ENCODE measurements at regions not wholly inside any gene's neighbourhood (a gene's known extent, or its start where the extent isn't known, plus 50 kb on each side); places are given as distances from the start of the nearest gene placed in this dataset.
"Not testable (repeated sequence)": the region's sequence is repeated elsewhere in the genome, so short reads cannot be mapped to it uniquely, and the experiment has no call there.

DNA sequence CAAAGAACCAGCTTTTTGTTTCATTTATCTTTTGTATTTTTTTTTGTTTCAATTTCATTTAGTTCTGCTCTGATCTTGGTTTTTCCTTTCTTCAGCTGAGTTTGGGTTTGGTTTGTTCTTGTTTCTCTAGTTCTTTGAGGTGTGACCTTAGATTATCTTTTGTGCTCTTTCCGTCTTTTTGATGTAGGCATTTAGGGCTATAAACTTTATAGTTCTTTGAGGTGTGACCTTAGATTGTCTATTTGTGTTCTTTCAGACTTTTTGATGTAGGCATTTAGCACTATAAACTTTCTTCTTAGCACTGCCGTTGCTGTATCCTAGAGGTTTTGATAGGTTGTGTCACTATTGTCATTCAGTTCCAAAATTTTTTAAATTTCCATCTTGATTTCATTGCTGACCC lies 224.3 kb upstream of the COBL start:
- DNase-seq; ATAC-seq; H3K36me3 ChIP-seq (ENCODE audit: control insufficient read depth in 2 of 3, insufficient read depth in 3 of 3, low read length in 3 of 3); H3K4me1 Mint-ChIP-seq; intact Hi-C loops (cut with micrococcal nuclease); H3K4me3 ChIP-seq (ENCODE audit: low read length); H3K27ac ChIP-seq (ENCODE audit: low read depth, low read length); H3K9me3 ChIP-seq (ENCODE audit: control insufficient read depth in 2 of 3, low read length in 3 of 3); H3K27ac Mint-ChIP-seq; H3K27me3 Mint-ChIP-seq; H3K4me3 Mint-ChIP-seq; POLR2A ChIA-PET; H3K27me3 ChIP-seq (ENCODE audit: control insufficient read depth in 2 of 2, insufficient read depth in 2 of 2, low read length in 2 of 2); H3K4me1 ChIP-seq (ENCODE audit: control insufficient read depth in 2 of 2, insufficient read depth in 2 of 2, low read length in 2 of 2); H3K36me3 Mint-ChIP-seq; CTCF ChIA-PET: not testable (repeated sequence)
- peaks cover 5 to 35% (median 21%) of the 10 kb centered on the region in 11 donors for H3K9me3 Mint-ChIP-seq

DNA sequence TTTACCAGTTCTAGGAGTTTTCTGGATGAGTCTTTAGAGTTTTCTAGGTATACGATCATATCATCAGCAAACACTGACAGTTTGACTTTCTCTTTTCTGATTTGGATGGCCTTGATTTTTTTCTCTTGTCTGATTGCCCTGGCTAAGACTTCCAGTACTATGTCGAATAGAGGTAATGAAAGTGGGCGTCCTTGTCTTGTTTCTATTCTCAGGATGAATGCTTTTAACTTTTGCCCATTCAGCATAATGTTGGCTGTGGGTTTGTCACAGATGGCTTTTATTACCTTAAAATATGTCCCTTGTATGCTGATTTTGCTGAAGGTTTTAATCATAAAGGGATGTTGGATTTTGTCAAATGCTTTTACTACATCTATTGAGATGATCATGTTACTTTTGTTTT lies 223.2 kb upstream of the COBL start:
- no peak for ATAC-seq
- ChIA-PET CTCF (no interaction called here), POLR2A (no interaction called here)
- H3K9me3 Mint-ChIP-seq = peaks cover 5 to 37% (median 21%) of the 10 kb centered on the region in 11 donors
- Histone ChIP-seq H3K4me3 (ENCODE audit: low read length) (no peak overlapping the region), H3K27me3 (ENCODE audit: control insufficient read depth in 2 of 2, insufficient read depth in 2 of 2, low read length in 2 of 2) (no peaks in the 10 kb centered on the region), H3K4me1 (ENCODE audit: control insufficient read depth in 2 of 2, insufficient read depth in 2 of 2, low read length in 2 of 2) (no peaks in the 10 kb centered on the region), H3K27ac (ENCODE audit: low read depth, low read length) (no peak overlapping the region), H3K9me3 (ENCODE audit: control insufficient read depth in 2 of 3, low read length in 3 of 3) (peaks cover 0 to 6% (median 0%) of the 10 kb centered on the region in 3 experiments), H3K36me3 (ENCODE audit: control insufficient read depth in 2 of 3, insufficient read depth in 3 of 3, low read length in 3 of 3) (no peaks in the 10 kb centered on the region)
- no peaks in the 10 kb centered on the region for H3K27me3 Mint-ChIP-seq
- no peak overlapping the region for H3K4me3 Mint-ChIP-seq
- no peaks in the 10 kb centered on the region for H3K4me1 Mint-ChIP-seq
- no peak for DNase-seq
- intact Hi-C loops (cut with micrococcal nuclease) = no loop called here
- no peaks in the 10 kb centered on the region for H3K36me3 Mint-ChIP-seq
- H3K27ac Mint-ChIP-seq = no peak overlapping the region

DNA sequence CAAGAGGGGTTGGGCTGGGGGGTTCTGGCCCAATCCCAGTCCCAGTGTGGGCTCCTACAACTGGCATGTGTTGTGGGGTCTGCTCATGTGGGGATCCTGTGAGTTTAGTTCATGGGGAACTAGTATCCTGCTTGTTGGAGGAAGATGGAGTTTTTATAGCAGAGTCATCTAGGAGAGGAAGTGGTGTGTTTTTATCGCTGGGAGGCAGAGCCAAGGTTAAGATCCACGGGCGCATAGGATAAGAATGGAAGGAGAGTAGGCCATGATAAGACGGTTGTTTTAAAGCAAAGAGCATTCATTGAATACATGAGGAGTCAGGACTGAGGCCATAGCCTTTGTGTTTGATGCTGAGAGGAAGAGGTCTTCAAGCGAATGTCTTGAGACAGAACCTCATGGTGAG lies 211.6 kb upstream of the COBL start:
- no peaks in the 10 kb centered on the region for H3K36me3 ChIP-seq (ENCODE audit: control insufficient read depth in 2 of 3, insufficient read depth in 3 of 3, low read length in 3 of 3)
- H3K4me3 ChIP-seq (ENCODE audit: low read length) = no peak overlapping the region
- POLR2A ChIA-PET = no interaction called here
- no peaks in the 10 kb centered on the region for H3K4me1 ChIP-seq (ENCODE audit: control insufficient read depth in 2 of 2, insufficient read depth in 2 of 2, low read length in 2 of 2)
- Mint-ChIP-seq H3K9me3 (peaks cover 0 to 23% (median 0%) of the 10 kb centered on the region in 11 donors), H3K27me3 (no peaks in the 10 kb centered on the region), H3K36me3 (no peaks in the 10 kb centered on the region), H3K4me1 (no peaks in the 10 kb centered on the region), H3K4me3 (no peak overlapping the region), H3K27ac (no peak overlapping the region)
- intact Hi-C loops (cut with micrococcal nuclease) = no loop called here
- no peaks in the 10 kb centered on the region for H3K9me3 ChIP-seq (ENCODE audit: control insufficient read depth in 2 of 3, low read length in 3 of 3)
- no peak for ATAC-seq
- H3K27me3 ChIP-seq (ENCODE audit: control insufficient read depth in 2 of 2, insufficient read depth in 2 of 2, low read length in 2 of 2) = no peaks in the 10 kb centered on the region
- CTCF ChIA-PET = no interaction called here
- DNase-seq = no peak
- no peak overlapping the region for H3K27ac ChIP-seq (ENCODE audit: low read depth, low read length)

- H3K4me1 ChIP-seq (ENCODE audit: control insufficient read depth in 2 of 2, insufficient read depth in 2 of 2, low read length in 2 of 2) = no peaks in the 10 kb centered on the region
- CTCF ChIA-PET = no interaction called here
These were observed 205.2 kb upstream of the COBL start for GRCh38 chr7:51521694-51522312.

DNA sequence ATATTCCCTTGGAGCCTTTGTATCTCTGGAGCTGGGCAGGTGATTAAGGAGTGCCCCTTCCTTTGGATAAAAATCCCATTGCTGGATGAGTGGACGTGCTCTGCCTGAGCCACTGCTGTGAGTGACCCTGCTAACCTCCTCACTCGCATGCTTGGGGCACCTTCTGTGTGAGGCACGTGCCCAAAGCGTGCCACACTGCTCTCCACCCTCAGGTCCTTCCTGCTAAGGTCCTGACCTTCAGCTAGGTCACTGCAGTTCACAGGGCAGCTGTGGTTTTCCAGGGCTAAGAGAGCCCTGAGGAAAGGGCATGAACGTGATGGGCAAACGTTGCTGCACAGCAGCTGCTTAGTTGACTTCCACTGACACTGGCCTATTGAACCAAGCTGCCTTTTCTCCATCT lies 204.4 kb upstream of the COBL start:
- intact Hi-C loops (cut with micrococcal nuclease) = no loop called here

More at GRCh38 chr7:51521694-51522312, 205.2 kb upstream of the COBL start:
- H3K4me3 Mint-ChIP-seq = no peak overlapping the region
- Histone ChIP-seq H3K27ac (ENCODE audit: low read depth, low read length) (no peak overlapping the region), H3K9me3 (ENCODE audit: control insufficient read depth in 2 of 3, low read length in 3 of 3) (no peaks in the 10 kb centered on the region), H3K4me3 (ENCODE audit: low read length) (no peak overlapping the region), H3K27me3 (ENCODE audit: control insufficient read depth in 2 of 2, insufficient read depth in 2 of 2, low read length in 2 of 2) (no peaks in the 10 kb centered on the region), H3K36me3 (ENCODE audit: control insufficient read depth in 2 of 3, insufficient read depth in 3 of 3, low read length in 3 of 3) (no peaks in the 10 kb centered on the region)
- POLR2A ChIA-PET = no interaction called here
- intact Hi-C loops (cut with micrococcal nuclease) = no loop called here
- no peak overlapping the region for H3K27ac Mint-ChIP-seq
- no peaks in the 10 kb centered on the region for H3K36me3 Mint-ChIP-seq
- no peaks in the 10 kb centered on the region for H3K27me3 Mint-ChIP-seq
- no peak for ATAC-seq
- no peaks in the 10 kb centered on the region for H3K4me1 Mint-ChIP-seq
- DNase-seq = no peak
- H3K9me3 Mint-ChIP-seq = peaks cover 0 to 15% (median 0%) of the 10 kb centered on the region in 11 donors

DNA sequence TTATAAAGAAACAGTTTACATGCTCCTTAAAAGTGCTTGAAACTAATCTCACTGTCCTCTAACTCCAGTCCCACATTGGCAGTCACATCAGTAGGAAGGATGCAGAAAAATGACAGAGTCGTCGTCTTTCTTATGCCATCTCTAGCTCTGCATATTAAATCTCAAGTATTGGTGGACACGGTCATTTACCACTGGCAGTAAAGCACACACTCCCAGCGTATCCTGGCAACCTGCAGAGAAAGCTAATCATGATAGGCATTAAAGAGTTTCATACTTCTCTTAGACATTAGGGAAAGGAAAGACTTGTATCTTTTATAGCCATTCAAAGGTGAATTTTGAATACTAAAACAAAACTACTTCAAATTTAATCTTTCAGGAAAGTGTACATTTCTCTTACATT lies 202.0 kb upstream of the COBL start:
- H3K9me3 ChIP-seq (ENCODE audit: control insufficient read depth in 2 of 3, low read length in 3 of 3) = no peaks in the 10 kb centered on the region
- intact Hi-C loops (cut with micrococcal nuclease) = no loop called here
- Mint-ChIP-seq H3K27me3 (peaks cover 0 to 6% (median 0%) of the 10 kb centered on the region in 5 donors), H3K4me3 (no peak overlapping the region), H3K4me1 (no peaks in the 10 kb centered on the region), H3K27ac (no peak overlapping the region), H3K9me3 (peaks cover 0 to 2% (median 0%) of the 10 kb centered on the region in 11 donors), H3K36me3 (no peaks in the 10 kb centered on the region)
- H3K27ac ChIP-seq (ENCODE audit: low read depth, low read length) = no peak overlapping the region
- ATAC-seq = no peak
- H3K27me3 ChIP-seq (ENCODE audit: control insufficient read depth in 2 of 2, insufficient read depth in 2 of 2, low read length in 2 of 2) = no peaks in the 10 kb centered on the region
- H3K4me1 ChIP-seq (ENCODE audit: control insufficient read depth in 2 of 2, insufficient read depth in 2 of 2, low read length in 2 of 2) = no peaks in the 10 kb centered on the region
- no peak for DNase-seq
- CTCF ChIA-PET = no interaction called here
- H3K4me3 ChIP-seq (ENCODE audit: low read length) = no peak overlapping the region
- H3K36me3 ChIP-seq (ENCODE audit: control insufficient read depth in 2 of 3, insufficient read depth in 3 of 3, low read length in 3 of 3) = no peaks in the 10 kb centered on the region
- POLR2A ChIA-PET = no interaction called here

More for the DNA sequence above, 204.4 kb upstream of the COBL start:
- no peaks in the 10 kb centered on the region for H3K4me1 ChIP-seq (ENCODE audit: control insufficient read depth in 2 of 2, insufficient read depth in 2 of 2, low read length in 2 of 2)
- Mint-ChIP-seq H3K27ac (no peak overlapping the region), H3K9me3 (peaks cover 0 to 15% (median 0%) of the 10 kb centered on the region in 11 donors), H3K4me1 (no peaks in the 10 kb centered on the region), H3K36me3 (no peaks in the 10 kb centered on the region), H3K27me3 (no peaks in the 10 kb centered on the region), H3K4me3 (no peak overlapping the region)
- DNase-seq (no peak), ATAC-seq (no peak)
- no peak overlapping the region for H3K27ac ChIP-seq (ENCODE audit: low read depth, low read length)
- no peak overlapping the region for H3K4me3 ChIP-seq (ENCODE audit: low read length)
- no peaks in the 10 kb centered on the region for H3K27me3 ChIP-seq (ENCODE audit: control insufficient read depth in 2 of 2, insufficient read depth in 2 of 2, low read length in 2 of 2)
- ChIA-PET CTCF (no interaction called here), POLR2A (no interaction called here)
- no peaks in the 10 kb centered on the region for H3K9me3 ChIP-seq (ENCODE audit: control insufficient read depth in 2 of 3, low read length in 3 of 3)
- H3K36me3 ChIP-seq (ENCODE audit: control insufficient read depth in 2 of 3, insufficient read depth in 3 of 3, low read length in 3 of 3) = no peaks in the 10 kb centered on the region

- Histone ChIP-seq H3K27me3 (ENCODE audit: control insufficient read depth in 2 of 2, insufficient read depth in 2 of 2, low read length in 2 of 2) (no peaks in the 10 kb centered on the region), H3K27ac (ENCODE audit: low read depth, low read length) (no peak overlapping the region), H3K4me1 (ENCODE audit: control insufficient read depth in 2 of 2, insufficient read depth in 2 of 2, low read length in 2 of 2) (no peaks in the 10 kb centered on the region), H3K9me3 (ENCODE audit: control insufficient read depth in 2 of 3, low read length in 3 of 3) (no peaks in the 10 kb centered on the region), H3K36me3 (ENCODE audit: control insufficient read depth in 2 of 3, insufficient read depth in 3 of 3, low read length in 3 of 3) (no peaks in the 10 kb centered on the region), H3K4me3 (ENCODE audit: low read length) (no peak overlapping the region)
- CTCF ChIA-PET = no interaction called here
- Mint-ChIP-seq H3K4me3 (no peak overlapping the region), H3K9me3 (peaks cover 0 to 4% (median 0%) of the 10 kb centered on the region in 11 donors), H3K36me3 (no peaks in the 10 kb centered on the region), H3K4me1 (no peaks in the 10 kb centered on the region), H3K27me3 (peaks cover 0 to 6% (median 0%) of the 10 kb centered on the region in 5 donors), H3K27ac (no peak overlapping the region)
- POLR2A ChIA-PET = no interaction called here
- DNase-seq (no peak), ATAC-seq (no peak)
- intact Hi-C loops (cut with micrococcal nuclease) = no loop called here
These were observed 200.6 kb upstream of the COBL start for GRCh38 chr7:51517187-51517586.
